Esophagus muscularis mucosa (tissue), 3 donors: ENCODE measurements at regions not wholly inside any gene's neighbourhood (a gene's known extent, or its start where the extent isn't known, plus 50 kb on each side); places are given as distances from the start of the nearest gene placed in this dataset.

Experiments
- POLR2A ChIP-seq: fragments of 450-650 bp; IDR thresholded peaks from one replicate; pipeline ENCODE4 v1.6.1; 2017; ENCODE audit warnings: antibody characterized with exemption, moderate library complexity, mild to moderate bottlenecking, low read depth
- TF ChIP-seq, protein P1 (sequence below), 3 experiments: fragments of 200-600 bp in 2 of 3; fragments of 450-650 bp in 1 of 3; sonication (generic) in 2 of 3; IDR thresholded peaks; one replicate each; pipeline ENCODE4 v1.5.1; 2017 to 2019; ENCODE audit warnings: antibody characterized with exemption in 3 of 3, mild to moderate bottlenecking in 2 of 3, moderate library complexity in 1 of 3

DNA sequence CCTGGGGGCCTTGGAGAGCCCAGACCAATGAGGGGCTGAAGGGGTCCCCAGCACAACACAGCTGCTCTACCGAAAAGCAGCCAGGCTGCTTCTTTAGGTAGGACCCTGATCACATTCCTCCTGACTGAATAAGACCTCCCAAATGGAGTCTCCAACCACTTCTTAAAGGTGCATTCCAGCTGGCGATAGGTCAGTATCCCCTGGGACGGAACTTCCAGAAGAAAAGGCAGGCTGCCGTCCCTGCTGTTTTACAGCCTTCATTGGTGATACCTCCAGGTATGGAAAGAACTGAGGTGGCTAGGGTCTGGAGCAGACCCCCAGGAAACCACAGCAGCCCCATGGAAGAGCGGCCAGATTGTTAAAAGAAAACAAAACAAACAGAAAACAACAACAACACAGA is 340.6 kb downstream of the BTG1 start:
- TF ChIP-seq POLR2A, result no peak
- TF ChIP-seq, protein P1, sequence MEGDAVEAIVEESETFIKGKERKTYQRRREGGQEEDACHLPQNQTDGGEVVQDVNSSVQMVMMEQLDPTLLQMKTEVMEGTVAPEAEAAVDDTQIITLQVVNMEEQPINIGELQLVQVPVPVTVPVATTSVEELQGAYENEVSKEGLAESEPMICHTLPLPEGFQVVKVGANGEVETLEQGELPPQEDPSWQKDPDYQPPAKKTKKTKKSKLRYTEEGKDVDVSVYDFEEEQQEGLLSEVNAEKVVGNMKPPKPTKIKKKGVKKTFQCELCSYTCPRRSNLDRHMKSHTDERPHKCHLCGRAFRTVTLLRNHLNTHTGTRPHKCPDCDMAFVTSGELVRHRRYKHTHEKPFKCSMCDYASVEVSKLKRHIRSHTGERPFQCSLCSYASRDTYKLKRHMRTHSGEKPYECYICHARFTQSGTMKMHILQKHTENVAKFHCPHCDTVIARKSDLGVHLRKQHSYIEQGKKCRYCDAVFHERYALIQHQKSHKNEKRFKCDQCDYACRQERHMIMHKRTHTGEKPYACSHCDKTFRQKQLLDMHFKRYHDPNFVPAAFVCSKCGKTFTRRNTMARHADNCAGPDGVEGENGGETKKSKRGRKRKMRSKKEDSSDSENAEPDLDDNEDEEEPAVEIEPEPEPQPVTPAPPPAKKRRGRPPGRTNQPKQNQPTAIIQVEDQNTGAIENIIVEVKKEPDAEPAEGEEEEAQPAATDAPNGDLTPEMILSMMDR (IDR thresholded peaks at IDR 0.05), result no peak
